MM.1S (cell line): ENCODE measurements at regions not wholly inside any gene's neighbourhood (a gene's known extent, or its start where the extent isn't known, plus 50 kb on each side); places are given as distances from the start of the nearest gene placed in this dataset.
"Not testable (repeated sequence)": the region's sequence is repeated elsewhere in the genome, so short reads cannot be mapped to it uniquely, and the experiment has no call there.

ENCODE experiments used
- CTCF ChIP-seq: fragments of 300-600 bp; sonication (generic); IDR thresholded peaks from 2 replicates; pipeline ENCODE4 v1.5.1; 2016; ENCODE audit warnings: antibody characterized with exemption, low read length, mixed read lengths
- EZH2 ChIP-seq: fragments of 300-600 bp; sonication (generic); optimal IDR thresholded peaks from 2 replicates; pipeline ENCODE3; 2017; ENCODE audit warnings: low read depth, mild to moderate bottlenecking, antibody characterized with exemption, low read length, mixed read lengths
- EZH2phosphoT487 ChIP-seq: fragments of 300-600 bp; sonication (generic); IDR thresholded peaks from 2 replicates; pipeline ENCODE4 v1.6.1; 2018; ENCODE audit warnings: antibody characterized with exemption, low read length

- not testable (repeated sequence) for TF ChIP-seq CTCF, EZH2, EZH2phosphoT487
These were observed 268.3 kb upstream of the MMADHC start for GRCh38 chr2:149855859-149856258.
